Right cardiac atrium (tissue), 5 donors: ENCODE measurements at regions not wholly inside any gene's neighbourhood (a gene's known extent, or its start where the extent isn't known, plus 50 kb on each side); places are given as distances from the start of the nearest gene placed in this dataset.
"Not testable (repeated sequence)": the region's sequence is repeated elsewhere in the genome, so short reads cannot be mapped to it uniquely, and the experiment has no call there.

Experiments used
- ATAC-seq, 2 donors: fragments of 200-7000 bp; cut with Tn5 transposase; one replicate each; pipeline versions ENCODE4 v1.8.0 to v1.9.1; 2020; ENCODE audit warnings: moderate library complexity in 2 of 2, mild to moderate bottlenecking in 1 of 2
- DNase-seq, 3 donors: peaks; one replicate each; pipeline ENCODE4 v3.0.0-alpha.2; 2020
- H3K27ac ChIP-seq: one replicate; pipeline ENCODE4 v1.5.1; 2013; ENCODE audit warnings: mild to moderate bottlenecking, low read length, control low read depth, moderate library complexity
- H3K27me3 ChIP-seq: one replicate; pipeline ENCODE4 v1.6.1; 2013; ENCODE audit not compliant: control insufficient read depth, insufficient read depth
- H3K4me1 ChIP-seq: one replicate; pipeline ENCODE4 v1.6.1; 2013; ENCODE audit warnings: low read length; ENCODE audit not compliant: control insufficient read depth, insufficient read depth
- H3K4me3 ChIP-seq: one replicate; pipeline ENCODE4 v1.5.1; 2013; ENCODE audit warnings: low read length, control low read depth
- H3K9me3 ChIP-seq: one replicate; pipeline ENCODE4 v1.6.1; 2013; ENCODE audit warnings: low read length; ENCODE audit not compliant: control insufficient read depth
- WGBS: extraction: QIAGEN DNeasy Blood & Tissue Kit; methylation state at CpG from one replicate; pipeline ENCODE4 v1.1.7; 2013; 5-methylcytosine and 5-hydroxymethylcytosine counted together
- intact Hi-C, 4 donors: fragments of 100-400 bp; cut with DNase I; formaldehyde crosslinking; loops; one replicate each; pipeline versions ENCODE4 v1.11.0 to v1.14.0; 2022 to 2023
- donor health status: healthy with polysubstance abuse.
- donor health status: DM: no; HTN: yes; CAD: no.
- donor health status: DM: no; HTN: no; CAD: no.
- donor health status: DM: no; HTN: yes; CAD: no; lungs with severe emphysema.
- donor health status: DM: yes; HTN: yes; CAD: no.

DNA sequence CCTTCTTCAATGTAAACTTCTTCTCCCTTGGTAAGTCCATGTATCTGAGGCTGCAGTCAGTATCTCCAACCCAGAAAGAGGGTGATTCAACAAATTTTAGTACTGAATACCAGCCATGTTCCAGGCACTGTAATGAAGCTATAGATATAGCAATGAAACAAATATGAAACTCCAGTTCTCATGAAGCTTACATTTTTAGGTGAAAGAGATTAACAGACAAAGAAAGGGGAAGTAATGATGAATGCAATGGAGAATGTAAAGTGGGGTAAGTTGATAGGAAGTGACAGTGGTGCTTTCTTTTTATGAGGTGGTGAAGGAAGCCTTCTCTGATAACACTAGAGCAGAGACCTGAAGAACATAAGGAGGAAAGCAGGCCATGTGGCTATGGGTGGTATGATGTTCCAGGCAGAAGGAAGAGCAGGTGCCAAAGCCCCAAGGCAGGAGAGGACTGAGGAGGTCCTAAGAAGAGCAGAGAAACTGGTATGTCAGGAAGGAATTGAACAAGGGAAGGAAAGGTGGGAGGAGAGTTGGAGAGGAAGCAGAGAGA lies 143.6 kb downstream of the TFAP2B start:
- DNase-seq: no peak
- H3K9me3 ChIP-seq: no peaks in the 10 kb centered on the region
- H3K4me3 ChIP-seq: no peak overlapping the region
- no peaks in the 10 kb centered on the region for H3K4me1 ChIP-seq
- no peak overlapping the region for H3K27ac ChIP-seq
- ATAC-seq: no peak
- intact Hi-C loops: no loop called here
- H3K27me3 ChIP-seq: no peaks in the 10 kb centered on the region

GRCh38 chr6:50963952-50964351 lies 145.3 kb downstream of the TFAP2B start:
- no peaks in the 10 kb centered on the region for H3K4me1 ChIP-seq
- 84% methylated on average over 6 of the region's 6 CpGs for WGBS
- H3K9me3 ChIP-seq: no peaks in the 10 kb centered on the region

DNA sequence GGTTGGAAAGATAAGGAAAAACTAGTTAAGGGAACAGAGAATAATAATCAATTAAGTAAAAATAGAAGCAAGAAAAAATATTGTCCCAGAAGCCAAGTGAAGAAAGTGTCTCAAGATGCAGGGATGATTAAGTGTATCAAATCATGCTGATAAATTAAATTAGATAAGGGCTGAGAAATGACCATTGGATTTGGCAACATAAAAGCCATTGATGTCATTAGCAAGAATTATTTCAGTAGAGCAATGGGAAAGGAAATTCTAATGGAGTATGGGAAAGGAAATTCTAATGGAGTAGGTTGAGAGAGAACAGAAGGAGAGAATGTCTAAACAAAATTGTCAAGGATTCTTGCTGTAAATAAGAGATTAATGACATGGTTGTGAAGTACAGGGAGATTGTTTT lies 146.8 kb downstream of the TFAP2B start:
- ATAC-seq (no peak), DNase-seq (no peak)
- H3K4me3 ChIP-seq: no peak overlapping the region
- no peak overlapping the region for H3K27ac ChIP-seq
- intact Hi-C loops: no loop called here
- H3K4me1 ChIP-seq: no peaks in the 10 kb centered on the region
- no peaks in the 10 kb centered on the region for H3K9me3 ChIP-seq
- H3K27me3 ChIP-seq: no peaks in the 10 kb centered on the region

More at GRCh38 chr6:50963952-50964351, 145.3 kb downstream of the TFAP2B start:
- DNase-seq (no peak), ATAC-seq (no peak)
- H3K4me3 ChIP-seq: no peak overlapping the region
- H3K27ac ChIP-seq: no peak overlapping the region
- H3K27me3 ChIP-seq: no peaks in the 10 kb centered on the region
- intact Hi-C loops: no loop called here

- intact Hi-C loops: no loop called here
- WGBS: 34% methylated on average over 1 of the region's 1 CpG
- H3K27me3 ChIP-seq: no peaks in the 10 kb centered on the region
- no peak overlapping the region for H3K4me3 ChIP-seq
- no peak for DNase-seq
- H3K4me1 ChIP-seq: no peaks in the 10 kb centered on the region
- no peaks in the 10 kb centered on the region for H3K9me3 ChIP-seq
- no peak for ATAC-seq
- H3K27ac ChIP-seq: no peak overlapping the region
These were observed 147.9 kb downstream of the TFAP2B start for GRCh38 chr6:50966532-50966931.

DNA sequence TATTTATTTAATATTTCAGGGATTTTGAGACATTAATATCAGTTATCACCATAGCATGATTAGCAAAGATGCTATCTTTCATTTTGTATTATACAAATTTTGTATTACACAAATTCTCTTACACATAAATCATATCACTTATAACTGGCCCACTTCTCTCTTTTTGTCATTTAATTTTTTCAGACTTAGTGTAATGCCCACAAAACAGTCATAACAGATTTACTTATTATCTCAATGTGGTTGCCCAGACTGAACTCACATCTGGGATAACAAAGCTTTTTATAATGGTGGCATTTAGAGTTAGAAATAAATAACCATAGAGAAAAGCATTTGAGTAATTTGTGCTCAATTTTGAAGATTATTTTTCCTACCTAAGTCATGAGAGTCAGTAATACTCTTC lies 148.3 kb downstream of the TFAP2B start:
- H3K27me3 ChIP-seq: no peaks in the 10 kb centered on the region
- no peak for DNase-seq
- H3K9me3 ChIP-seq: no peaks in the 10 kb centered on the region
- no peak overlapping the region for H3K27ac ChIP-seq
- intact Hi-C loops: no loop called here
- no peak overlapping the region for H3K4me3 ChIP-seq
- ATAC-seq: no peak
- H3K4me1 ChIP-seq: no peaks in the 10 kb centered on the region

DNA sequence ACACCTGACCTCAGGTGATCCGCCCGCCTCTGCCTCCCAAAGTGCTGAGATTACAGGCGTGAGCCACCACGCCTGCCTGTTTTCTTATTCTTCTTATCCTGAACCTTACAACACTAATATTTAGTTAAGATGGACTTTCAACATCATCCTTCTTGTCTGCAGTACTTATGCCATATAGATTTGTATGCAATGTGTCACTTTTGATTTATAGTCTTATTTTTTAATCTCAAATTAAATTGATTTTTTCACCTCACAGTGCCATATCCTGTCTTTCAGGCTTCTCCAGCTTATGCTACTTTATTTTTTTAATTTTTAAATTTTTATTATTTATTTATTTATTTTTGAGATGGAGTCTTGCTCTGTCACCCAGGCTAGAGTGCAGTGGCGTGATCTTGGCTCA lies 149.6 kb downstream of the TFAP2B start:
- H3K4me3 ChIP-seq, DNase-seq, ATAC-seq, intact Hi-C loops, H3K4me1 ChIP-seq, H3K9me3 ChIP-seq, H3K27ac ChIP-seq, H3K27me3 ChIP-seq: not testable (repeated sequence)
- 92% methylated on average over 5 of the region's 5 CpGs for WGBS

DNA sequence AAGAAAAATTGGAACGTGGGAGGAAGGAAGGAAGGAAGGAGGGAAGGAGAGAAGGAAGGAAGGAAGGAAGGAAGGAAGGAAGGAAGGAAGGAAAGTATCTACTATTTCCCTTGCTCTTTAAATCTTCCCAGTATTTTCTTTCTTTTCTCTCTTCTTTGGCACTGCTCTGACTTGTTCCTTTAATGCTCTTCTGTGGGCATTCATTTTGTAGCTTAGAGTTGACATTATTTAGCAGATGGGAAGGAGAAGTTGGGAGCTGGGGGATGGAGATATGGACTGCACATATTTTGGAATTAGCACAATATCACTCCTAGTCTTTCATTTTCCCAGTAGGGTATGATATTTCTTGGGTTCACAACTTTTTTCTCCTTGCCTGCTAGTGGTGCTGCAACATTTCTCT lies 152.2 kb downstream of the TFAP2B start:
- no peaks in the 10 kb centered on the region for H3K27me3 ChIP-seq
- no peak overlapping the region for H3K27ac ChIP-seq
- no peak for ATAC-seq
- no peaks in the 10 kb centered on the region for H3K4me1 ChIP-seq
- H3K4me3 ChIP-seq: no peak overlapping the region
- no peaks in the 10 kb centered on the region for H3K9me3 ChIP-seq
- intact Hi-C loops: no loop called here
- 47% methylated on average over 1 of the region's 1 CpG for WGBS
- no peak for DNase-seq

GRCh38 chr6:50973464-50973863 lies 154.8 kb downstream of the TFAP2B start:
- Histone ChIP-seq H3K4me1 (no peaks in the 10 kb centered on the region), H3K27me3 (no peaks in the 10 kb centered on the region), H3K9me3 (no peaks in the 10 kb centered on the region), H3K27ac (no peak overlapping the region), H3K4me3 (no peak overlapping the region)
- intact Hi-C loops: no loop called here
- DNase-seq (no peak), ATAC-seq (no peak)
- WGBS: 47% methylated on average over 2 of the region's 2 CpGs

GRCh38 chr6:50974319-50974718 lies 155.6 kb downstream of the TFAP2B start:
- 73% methylated on average over 3 of the region's 3 CpGs for WGBS
- no peaks in the 10 kb centered on the region for H3K27me3 ChIP-seq
- no peaks in the 10 kb centered on the region for H3K4me1 ChIP-seq
- H3K9me3 ChIP-seq: no peaks in the 10 kb centered on the region
- H3K27ac ChIP-seq: no peak overlapping the region
- DNase-seq (no peak), ATAC-seq (no peak)
- intact Hi-C loops: no loop called here
- no peak overlapping the region for H3K4me3 ChIP-seq

DNA sequence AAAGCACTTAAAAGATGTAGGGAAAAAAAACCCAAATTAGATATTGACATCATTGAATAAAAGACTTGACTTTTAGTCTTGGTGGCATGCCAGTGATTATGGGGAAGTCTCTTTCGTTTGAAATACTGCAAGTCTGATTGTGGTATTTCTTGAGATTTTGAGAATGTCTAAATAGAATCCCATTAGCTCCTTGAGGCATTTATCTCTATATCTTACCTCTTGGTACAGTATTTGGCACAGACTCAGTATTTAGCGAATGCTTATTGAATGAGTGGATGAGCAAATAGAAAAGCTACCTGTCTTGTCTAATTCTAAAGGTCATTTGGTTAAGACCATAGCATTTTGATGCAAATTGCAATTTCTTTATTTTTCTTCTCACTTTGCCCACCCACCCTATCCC lies 156.5 kb downstream of the TFAP2B start:
- Histone ChIP-seq H3K4me1 (no peaks in the 10 kb centered on the region), H3K9me3 (no peaks in the 10 kb centered on the region), H3K27me3 (no peaks in the 10 kb centered on the region), H3K4me3 (no peak overlapping the region), H3K27ac (no peak overlapping the region)
- intact Hi-C loops: no loop called here
- DNase-seq: no peak
- 68% methylated on average over 2 of the region's 2 CpGs for WGBS
- ATAC-seq: no peak

GRCh38 chr6:50976907-50977306 lies 158.2 kb downstream of the TFAP2B start:
- no peak for DNase-seq
- no peaks in the 10 kb centered on the region for H3K27me3 ChIP-seq
- no peak for ATAC-seq
- H3K4me3 ChIP-seq: no peak overlapping the region
- no peak overlapping the region for H3K27ac ChIP-seq
- intact Hi-C loops: no loop called here
- WGBS: 90% methylated on average over 2 of the region's 2 CpGs
- no peaks in the 10 kb centered on the region for H3K9me3 ChIP-seq
- no peaks in the 10 kb centered on the region for H3K4me1 ChIP-seq

GRCh38 chr6:50977796-50978195 lies 159.1 kb downstream of the TFAP2B start:
- no peaks in the 10 kb centered on the region for H3K27me3 ChIP-seq
- DNase-seq (no peak), ATAC-seq (no peak)
- intact Hi-C loops: no loop called here
- H3K27ac ChIP-seq: no peak overlapping the region
- 73% methylated on average over 1 of the region's 1 CpG for WGBS
- no peaks in the 10 kb centered on the region for H3K9me3 ChIP-seq
- H3K4me1 ChIP-seq: no peaks in the 10 kb centered on the region
- H3K4me3 ChIP-seq: no peak overlapping the region
